OCI-LY7 (cell line): ENCODE measurements at regions not wholly inside any gene's neighbourhood (a gene's known extent, or its start where the extent isn't known, plus 50 kb on each side); places are given as distances from the start of the nearest gene placed in this dataset.
"Not testable (repeated sequence)": the region's sequence is repeated elsewhere in the genome, so short reads cannot be mapped to it uniquely, and the experiment has no call there.

Experiments used
- BruUV-seq: library from RNA; stranded (reverse); fragments of 400-500 nt; replicated peaks from 2 replicates; lab custom pipeline; 2021; lab: Mats Ljungman, UMichigan
- CTCF ChIA-PET: fragments of 300-600 bp; sonication (Branson Sonifier 250); formaldehyde crosslinking; loops from one replicate; lab custom pipeline; 2022; ENCODE audit warnings: antibody characterized with exemption; ENCODE audit not compliant: unreplicated experiment; lab: Charles Lee
- POLR2A ChIA-PET: fragments of 300-600 bp; sonication (Branson Sonifier 250); formaldehyde crosslinking; loops from one replicate; lab custom pipeline; 2022; ENCODE audit warnings: antibody characterized with exemption; lab: Charles Lee
- DNase-seq: peaks from one replicate; pipeline ENCODE4 v3.0.0-alpha.2; 2015; ENCODE audit warnings: low spot score
- H2AFZ ChIP-seq: fragments of 200-600 bp; sonication (generic), shearing (Covaris generic); 2 replicates; pipeline ENCODE4 v1.6.1; 2014; ENCODE audit warnings: mild to moderate bottlenecking, antibody characterized with exemption, low read length, moderate library complexity
- H3K27ac ChIP-seq: fragments of 200-600 bp; sonication (generic); 2 replicates; pipeline ENCODE4 v1.5.1; 2014; ENCODE audit warnings: mixed run types, low read depth, mild to moderate bottlenecking, moderate library complexity, low read length, inconsistent platforms; ENCODE audit not compliant: poor library complexity, severe bottlenecking
- H3K36me3 ChIP-seq: fragments of 200-600 bp; sonication (generic); 2 replicates; pipeline ENCODE4 v1.6.1; 2014; ENCODE audit warnings: mild to moderate bottlenecking, antibody characterized with exemption, low read length, moderate library complexity, mixed read lengths; ENCODE audit not compliant: insufficient read depth
- H3K4me1 ChIP-seq: fragments of 200-600 bp; sonication (generic); 2 replicates; pipeline ENCODE4 v1.5.1; 2014; ENCODE audit warnings: mild to moderate bottlenecking, low read length; ENCODE audit not compliant: insufficient read depth, poor library complexity, severe bottlenecking
- H3K4me2 ChIP-seq: fragments of 200-600 bp; sonication (generic); 2 replicates; pipeline ENCODE4 v1.6.1; 2014; ENCODE audit warnings: mild to moderate bottlenecking, low read length
- H3K4me3 ChIP-seq: fragments of 200-600 bp; sonication (generic); 2 replicates; pipeline ENCODE4 v1.5.1; 2014; ENCODE audit warnings: mild to moderate bottlenecking, low read depth, low read length; ENCODE audit not compliant: poor library complexity, severe bottlenecking
- H3K79me2 ChIP-seq: fragments of 200-600 bp; sonication (generic); 2 replicates; pipeline ENCODE4 v1.6.1; 2016; ENCODE audit warnings: low read depth, mild to moderate bottlenecking, low read length, moderate library complexity, mixed read lengths; ENCODE audit not compliant: insufficient read depth
- H3K9me2 ChIP-seq: fragments of 200-600 bp; sonication (generic); 2 replicates; pipeline ENCODE4 v1.6.1; 2016; ENCODE audit warnings: mild to moderate bottlenecking, low read length, mixed read lengths; ENCODE audit not compliant: insufficient read depth
- H3K9me3 ChIP-seq: fragments of 200-600 bp; sonication (generic); 2 replicates; pipeline ENCODE4 v1.6.1; 2014; ENCODE audit warnings: mild to moderate bottlenecking, mixed run types, low read length, mixed read lengths
- H4K20me1 ChIP-seq: fragments of 200-600 bp; sonication (generic); 2 replicates; pipeline ENCODE4 v1.6.1; 2014; ENCODE audit warnings: mild to moderate bottlenecking, antibody characterized with exemption, low read length, moderate library complexity, mixed read lengths; ENCODE audit not compliant: insufficient read depth
- CTCF ChIP-seq: fragments of 200-600 bp; sonication (generic); conservative IDR thresholded peaks from 2 replicates; pipeline ENCODE4 v1.5.1; 2014; ENCODE audit warnings: mild to moderate bottlenecking, antibody characterized with exemption, low read length, moderate library complexity, mixed read lengths
- EZH2phosphoT487 ChIP-seq: fragments of 200-600 bp; sonication (generic); IDR thresholded peaks from 2 replicates; pipeline ENCODE4 v1.6.1; 2018; ENCODE audit warnings: low read depth, borderline replicate concordance, mild to moderate bottlenecking, mixed run types, antibody characterized with exemption, low read length, moderate library complexity, mixed read lengths
- intact Hi-C: fragments of 100-400 bp; cut with micrococcal nuclease; formaldehyde crosslinking; loops from one replicate; pipeline ENCODE4 v1.10.0; 2022; ENCODE audit not compliant: unreplicated experiment

GRCh38 chr6:3965071-3965718 lies 113.7 kb downstream of the FAM217A start:
- ChIA-PET POLR2A (no interaction called here), CTCF (no interaction called here)
- H3K4me2 ChIP-seq = no peak overlapping the region
- no peaks in the 10 kb centered on the region for H3K79me2 ChIP-seq
- no peak overlapping the region for H3K4me3 ChIP-seq
- intact Hi-C loops = no loop called here
- H3K4me1 ChIP-seq = no peaks in the 10 kb centered on the region
- H3K27ac ChIP-seq = no peak overlapping the region
- BruUV-seq = no TSS peak
- no peak for DNase-seq
- no peak overlapping the region for H2AFZ ChIP-seq
- H3K9me3 ChIP-seq = no peaks in the 10 kb centered on the region
- TF ChIP-seq CTCF (no peak), EZH2phosphoT487 (no peak)
- H3K36me3 ChIP-seq = no peaks in the 10 kb centered on the region
- H4K20me1 ChIP-seq = no peaks in the 10 kb centered on the region
- no peaks in the 10 kb centered on the region for H3K9me2 ChIP-seq

- H3K4me3 ChIP-seq = no peak overlapping the region
- H3K36me3 ChIP-seq = no peaks in the 10 kb centered on the region
- intact Hi-C loops = no loop called here
- H4K20me1 ChIP-seq = no peaks in the 10 kb centered on the region
- POLR2A ChIA-PET = no interaction called here
- no TSS peak for BruUV-seq
- CTCF ChIA-PET = no interaction called here
- H3K9me2 ChIP-seq = no peaks in the 10 kb centered on the region
- H3K27ac ChIP-seq = no peak overlapping the region
- H3K4me2 ChIP-seq = no peak overlapping the region
- no peaks in the 10 kb centered on the region for H3K9me3 ChIP-seq
- H3K4me1 ChIP-seq = no peaks in the 10 kb centered on the region
- TF ChIP-seq EZH2phosphoT487 (no peak), CTCF (no peak)
- H2AFZ ChIP-seq = no peak overlapping the region
- no peaks in the 10 kb centered on the region for H3K79me2 ChIP-seq
- DNase-seq = no peak
Observed at GRCh38 chr6:3966426-3966825, 112.5 kb downstream of the FAM217A start.

GRCh38 chr6:3970097-3970496 lies 108.8 kb downstream of the FAM217A start:
- no peaks in the 10 kb centered on the region for H3K4me1 ChIP-seq
- H3K4me3 ChIP-seq = no peak overlapping the region
- ChIA-PET CTCF (no interaction called here), POLR2A (no interaction called here)
- H3K36me3 ChIP-seq = no peaks in the 10 kb centered on the region
- no peaks in the 10 kb centered on the region for H3K79me2 ChIP-seq
- DNase-seq = no peak
- no peak overlapping the region for H3K4me2 ChIP-seq
- intact Hi-C loops = no loop called here
- no TSS peak for BruUV-seq
- H4K20me1 ChIP-seq = no peaks in the 10 kb centered on the region
- TF ChIP-seq EZH2phosphoT487 (no peak), CTCF (no peak)
- no peak overlapping the region for H3K27ac ChIP-seq
- no peaks in the 10 kb centered on the region for H3K9me2 ChIP-seq
- no peak overlapping the region for H2AFZ ChIP-seq
- H3K9me3 ChIP-seq = no peaks in the 10 kb centered on the region

GRCh38 chr6:3973152-3973551 lies 105.8 kb downstream of the FAM217A start:
- H3K4me1 ChIP-seq, intact Hi-C loops: not testable (repeated sequence)
- POLR2A ChIA-PET = interaction anchor here (0.6 kb wide), 2 partner anchors 14 to 40 kb away, joined by 3 read pairs; no protein-coding TSS in a partner anchor

More at GRCh38 chr6:3973152-3973551, 105.8 kb downstream of the FAM217A start:
- H3K27ac ChIP-seq, H3K79me2 ChIP-seq, H4K20me1 ChIP-seq, CTCF ChIA-PET, H3K4me3 ChIP-seq, H3K4me2 ChIP-seq, H3K9me3 ChIP-seq, H2AFZ ChIP-seq, H3K36me3 ChIP-seq, H3K9me2 ChIP-seq, BruUV-seq, DNase-seq: not testable (repeated sequence)
